MM.1S (cell line): ENCODE measurements at regions not wholly inside any gene's neighbourhood (a gene's known extent, or its start where the extent isn't known, plus 50 kb on each side); places are given as distances from the start of the nearest gene placed in this dataset.
"Not testable (repeated sequence)": the region's sequence is repeated elsewhere in the genome, so short reads cannot be mapped to it uniquely, and the experiment has no call there.

Experiments used
- DNase-seq: peaks from one replicate; pipeline ENCODE4 v3.0.0-alpha.2; 2015
- H2AFZ ChIP-seq: fragments of 300-600 bp; sonication (generic); 2 replicates; pipeline ENCODE4 v1.6.0; 2016; ENCODE audit warnings: antibody characterized with exemption, low read length
- H3F3A ChIP-seq: fragments of 300-600 bp; sonication (generic); 2 replicates; pipeline ENCODE4 v1.6.1; 2016; ENCODE audit warnings: mild to moderate bottlenecking, antibody characterized with exemption, low read length, moderate library complexity, mixed read lengths; ENCODE audit not compliant: insufficient read depth
- H3K27ac ChIP-seq: fragments of 300-600 bp; sonication (generic); 2 replicates; pipeline ENCODE4 v1.5.1; 2016; ENCODE audit warnings: mild to moderate bottlenecking, low read length
- H3K27me3 ChIP-seq: fragments of 300-600 bp; sonication (generic); replicated peaks from 2 replicates; pipeline ENCODE4 v1.6.0; 2016; ENCODE audit warnings: low read length; ENCODE audit not compliant: insufficient read depth
- H3K36me3 ChIP-seq: fragments of 300-600 bp; sonication (generic); replicated peaks from 2 replicates; pipeline ENCODE4 v1.6.1; 2016; ENCODE audit warnings: mild to moderate bottlenecking, low read length, mixed read lengths; ENCODE audit not compliant: insufficient read depth
- H3K4me1 ChIP-seq: fragments of 300-600 bp; sonication (generic); 2 replicates; pipeline ENCODE4 v1.6.1; 2016; ENCODE audit warnings: low read length, mixed read lengths
- H3K4me2 ChIP-seq: fragments of 300-600 bp; sonication (generic); 2 replicates; pipeline ENCODE4 v1.6.0; 2016; ENCODE audit warnings: low read depth, low read length
- H3K4me3 ChIP-seq: fragments of 300-600 bp; sonication (generic); 2 replicates; pipeline ENCODE4 v1.5.1; 2016; ENCODE audit warnings: low read length, mixed read lengths
- H3K79me2 ChIP-seq: fragments of 300-600 bp; sonication (generic); 2 replicates; pipeline ENCODE4 v1.6.1; 2016; ENCODE audit warnings: mixed run types, low read length, mixed read lengths
- H3K9ac ChIP-seq: fragments of 300-600 bp; sonication (generic); 2 replicates; pipeline ENCODE4 v1.6.1; 2016; ENCODE audit warnings: low read length, mixed read lengths
- H3K9me2 ChIP-seq: fragments of 300-600 bp; sonication (generic); replicated peaks from 2 replicates; pipeline ENCODE4 v1.6.1; 2016; ENCODE audit warnings: mild to moderate bottlenecking, low read length, mixed read lengths; ENCODE audit not compliant: insufficient read depth
- H3K9me3 ChIP-seq: fragments of 300-600 bp; sonication (generic); replicated peaks from 2 replicates; pipeline ENCODE4 v1.6.1; 2016; ENCODE audit warnings: mild to moderate bottlenecking, low read length, mixed read lengths; ENCODE audit not compliant: insufficient read depth
- H4K20me1 ChIP-seq: fragments of 300-600 bp; sonication (generic); 2 replicates; pipeline ENCODE4 v1.6.1; 2016; ENCODE audit warnings: mild to moderate bottlenecking, low read length, moderate library complexity, mixed read lengths; ENCODE audit not compliant: insufficient read depth
- EZH2 ChIP-seq: fragments of 300-600 bp; sonication (generic); optimal IDR thresholded peaks from 2 replicates; pipeline ENCODE3; 2017; ENCODE audit warnings: low read depth, mild to moderate bottlenecking, antibody characterized with exemption, low read length, mixed read lengths
- EZH2phosphoT487 ChIP-seq: fragments of 300-600 bp; sonication (generic); IDR thresholded peaks from 2 replicates; pipeline ENCODE4 v1.6.1; 2018; ENCODE audit warnings: antibody characterized with exemption, low read length
- TF ChIP-seq, protein P1 (sequence below): fragments of 300-600 bp; sonication (generic); IDR thresholded peaks from 2 replicates; pipeline ENCODE4 v1.5.1; 2016; ENCODE audit warnings: antibody characterized with exemption, low read length, mixed read lengths

DNA sequence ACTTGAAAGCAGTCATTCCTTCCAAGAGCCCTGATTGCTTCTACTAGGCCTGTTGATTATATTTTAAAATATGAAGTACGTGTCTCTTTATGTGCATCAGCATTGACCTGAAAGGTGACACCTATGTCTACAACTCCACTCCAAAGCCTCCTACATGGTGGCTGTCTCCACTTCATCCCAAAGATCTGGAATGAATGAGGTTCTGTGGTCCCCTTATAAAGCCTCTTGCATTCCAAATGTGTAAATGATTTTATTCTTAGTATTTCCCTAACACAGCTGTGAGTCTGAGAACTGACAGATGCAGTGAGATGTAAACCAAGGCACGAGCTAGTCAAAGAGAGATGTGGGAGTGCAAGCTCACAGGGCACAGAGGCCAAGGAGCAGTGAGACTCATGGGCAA lies 176.0 kb upstream of the SVIL start:
- no peaks in the 10 kb centered on the region for H3F3A ChIP-seq
- DNase-seq: no peak
- H3K36me3 ChIP-seq: no peaks in the 10 kb centered on the region
- H3K4me1 ChIP-seq: no peaks in the 10 kb centered on the region
- no peak for TF ChIP-seq EZH2phosphoT487
- TF ChIP-seq EZH2: no peak
- TF ChIP-seq, protein P1, sequence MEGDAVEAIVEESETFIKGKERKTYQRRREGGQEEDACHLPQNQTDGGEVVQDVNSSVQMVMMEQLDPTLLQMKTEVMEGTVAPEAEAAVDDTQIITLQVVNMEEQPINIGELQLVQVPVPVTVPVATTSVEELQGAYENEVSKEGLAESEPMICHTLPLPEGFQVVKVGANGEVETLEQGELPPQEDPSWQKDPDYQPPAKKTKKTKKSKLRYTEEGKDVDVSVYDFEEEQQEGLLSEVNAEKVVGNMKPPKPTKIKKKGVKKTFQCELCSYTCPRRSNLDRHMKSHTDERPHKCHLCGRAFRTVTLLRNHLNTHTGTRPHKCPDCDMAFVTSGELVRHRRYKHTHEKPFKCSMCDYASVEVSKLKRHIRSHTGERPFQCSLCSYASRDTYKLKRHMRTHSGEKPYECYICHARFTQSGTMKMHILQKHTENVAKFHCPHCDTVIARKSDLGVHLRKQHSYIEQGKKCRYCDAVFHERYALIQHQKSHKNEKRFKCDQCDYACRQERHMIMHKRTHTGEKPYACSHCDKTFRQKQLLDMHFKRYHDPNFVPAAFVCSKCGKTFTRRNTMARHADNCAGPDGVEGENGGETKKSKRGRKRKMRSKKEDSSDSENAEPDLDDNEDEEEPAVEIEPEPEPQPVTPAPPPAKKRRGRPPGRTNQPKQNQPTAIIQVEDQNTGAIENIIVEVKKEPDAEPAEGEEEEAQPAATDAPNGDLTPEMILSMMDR: no peak
- H3K27ac ChIP-seq: no peak overlapping the region
- no peak overlapping the region for H3K4me3 ChIP-seq
- H3K9ac ChIP-seq: no peak overlapping the region
- no peak overlapping the region for H2AFZ ChIP-seq
- H3K4me2 ChIP-seq: no peak overlapping the region
- no peaks in the 10 kb centered on the region for H3K27me3 ChIP-seq
- no peaks in the 10 kb centered on the region for H3K9me2 ChIP-seq
- no peaks in the 10 kb centered on the region for H4K20me1 ChIP-seq
- no peaks in the 10 kb centered on the region for H3K9me3 ChIP-seq
- H3K79me2 ChIP-seq: no peaks in the 10 kb centered on the region

DNA sequence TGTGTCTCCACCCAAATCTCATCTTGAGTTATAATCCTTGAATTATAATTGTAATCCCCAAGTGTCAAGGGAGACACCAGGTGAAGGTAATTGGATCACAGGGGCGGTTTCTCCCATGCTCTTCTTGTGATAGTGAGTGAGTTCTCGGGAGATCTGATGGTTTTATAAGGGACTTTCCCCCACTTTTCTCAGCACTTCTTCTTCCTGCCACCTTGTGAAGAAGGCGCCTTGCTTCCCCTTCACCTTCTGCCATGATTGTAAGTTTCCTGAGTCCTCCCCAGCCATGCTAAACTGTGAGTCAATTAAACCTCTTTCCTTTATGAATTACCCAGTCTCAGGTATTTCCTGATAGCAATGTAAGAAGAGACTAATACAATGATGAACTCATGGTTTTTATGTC lies 175.5 kb upstream of the SVIL start:
- not testable (repeated sequence) for H4K20me1 ChIP-seq, H3K27ac ChIP-seq, H3K79me2 ChIP-seq, H3K9ac ChIP-seq, DNase-seq, H3K4me2 ChIP-seq, H3F3A ChIP-seq, H3K4me1 ChIP-seq, H3K9me3 ChIP-seq, H3K4me3 ChIP-seq, H3K27me3 ChIP-seq, H3K9me2 ChIP-seq, H3K36me3 ChIP-seq, H2AFZ ChIP-seq

DNA sequence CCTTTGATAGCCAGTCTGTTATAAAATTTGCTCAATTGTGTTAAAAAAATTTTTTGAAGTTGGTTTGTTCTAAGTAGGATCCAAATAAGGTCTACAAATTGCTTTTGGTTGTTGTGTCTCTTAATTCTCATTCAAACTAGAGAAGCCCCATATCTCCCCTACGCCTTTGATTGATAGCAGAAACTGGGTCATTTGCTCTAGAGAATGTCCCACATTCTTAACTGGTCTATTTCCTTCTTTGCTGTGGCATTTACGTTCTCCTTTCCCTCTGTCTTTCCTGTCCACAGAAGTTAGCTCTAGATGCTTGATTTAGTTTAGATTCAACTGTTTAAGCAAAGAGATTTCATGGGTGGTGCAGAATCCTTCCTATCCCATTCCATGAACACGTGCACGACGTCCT lies 174.6 kb upstream of the SVIL start:
- Histone ChIP-seq H3K4me1 (no peaks in the 10 kb centered on the region), H3K9ac (no peak overlapping the region), H3K9me2 (no peaks in the 10 kb centered on the region), H3K79me2 (no peaks in the 10 kb centered on the region), H3K36me3 (no peaks in the 10 kb centered on the region), H3K4me3 (no peak overlapping the region), H4K20me1 (no peaks in the 10 kb centered on the region), H3K4me2 (no peak overlapping the region), H3K9me3 (no peaks in the 10 kb centered on the region), H3K27ac (no peak overlapping the region), H2AFZ (no peak overlapping the region), H3K27me3 (no peaks in the 10 kb centered on the region), H3F3A (no peaks in the 10 kb centered on the region)
- TF ChIP-seq EZH2phosphoT487 (no peak), EZH2 (no peak)
- TF ChIP-seq, protein P1: no peak
- DNase-seq: no peak

DNA sequence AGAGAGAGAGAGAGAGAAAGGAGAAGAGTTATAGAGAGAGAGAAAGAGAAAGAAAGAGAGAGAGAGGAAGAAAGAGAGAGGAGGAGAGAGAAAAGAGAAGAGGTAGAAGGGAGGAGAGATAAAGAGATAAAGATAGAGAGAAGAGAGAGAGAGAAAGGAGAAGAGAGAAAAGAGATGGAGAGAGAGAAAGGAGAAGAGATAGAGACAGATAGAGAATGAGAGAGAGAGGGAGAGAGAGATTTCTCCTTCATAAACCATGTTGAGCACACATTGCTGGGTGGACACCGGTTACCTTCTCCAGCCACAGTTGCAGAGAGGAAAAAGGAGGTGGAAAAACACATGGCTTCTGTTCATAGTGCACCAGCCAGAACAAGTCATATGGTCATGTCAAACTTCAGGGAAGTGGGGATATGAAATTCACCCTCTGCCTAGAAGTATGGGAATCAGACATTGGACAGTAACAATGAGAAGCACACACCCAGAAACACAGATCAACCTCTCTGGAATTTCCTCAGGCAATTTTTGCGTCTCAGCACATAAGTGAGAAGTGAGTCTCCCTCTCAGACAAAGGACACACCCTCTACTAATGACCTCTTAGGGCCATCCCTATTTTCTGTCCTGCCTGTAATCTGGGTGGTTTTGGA lies 172.5 kb upstream of the SVIL start:
- H3K79me2 ChIP-seq: no peaks in the 10 kb centered on the region
- no peaks in the 10 kb centered on the region for H3K9me3 ChIP-seq
- no peaks in the 10 kb centered on the region for H3K27me3 ChIP-seq
- no peak overlapping the region for H3K9ac ChIP-seq
- H4K20me1 ChIP-seq: no peaks in the 10 kb centered on the region
- no peaks in the 10 kb centered on the region for H3K4me1 ChIP-seq
- H3K4me2 ChIP-seq: no peak overlapping the region
- H2AFZ ChIP-seq: no peak overlapping the region
- H3F3A ChIP-seq: no peaks in the 10 kb centered on the region
- no peak overlapping the region for H3K4me3 ChIP-seq
- DNase-seq: no peak
- no peak for TF ChIP-seq EZH2
- TF ChIP-seq, protein P1: no peak
- no peak for TF ChIP-seq EZH2phosphoT487
- no peaks in the 10 kb centered on the region for H3K36me3 ChIP-seq
- no peak overlapping the region for H3K27ac ChIP-seq
- no peaks in the 10 kb centered on the region for H3K9me2 ChIP-seq
